H1 (cell line): ENCODE measurements at regions not wholly inside any gene's neighbourhood (a gene's known extent, or its start where the extent isn't known, plus 50 kb on each side); places are given as distances from the start of the nearest gene placed in this dataset.

Experiments used
- KDM5A ChIP-seq: fragments of 200-600 bp; IDR thresholded peaks from 2 replicates; pipeline ENCODE4 v1.7.1; 2012; ENCODE audit warnings: mild to moderate bottlenecking, low read length, inconsistent platforms, mixed read lengths
- SP1 ChIP-seq: IDR thresholded peaks from 2 replicates; pipeline ENCODE4 v1.6.1; 2011; ENCODE audit warnings: low read depth, low read length
- TBP ChIP-seq: IDR thresholded peaks from 2 replicates; pipeline ENCODE4 v1.6.1; 2011; ENCODE audit warnings: low read depth, low read length, improper control_type of control experiment
- TCF12 ChIP-seq: IDR thresholded peaks from 2 replicates; pipeline ENCODE4 v1.6.1; 2011; ENCODE audit warnings: low read depth, mild to moderate bottlenecking, low read length
- TF ChIP-seq, protein P1 (sequence below): IDR thresholded peaks from 2 replicates; pipeline ENCODE4 v1.6.1; 2012; ENCODE audit warnings: low read length, inconsistent platforms
- TF ChIP-seq, protein P2 (sequence below): IDR thresholded peaks from 2 replicates; pipeline ENCODE4 v1.6.1; 2012; ENCODE audit warnings: inconsistent platforms

GRCh38 chr7:49660170-49660783 lies 113.2 kb upstream of the VWC2 start (continued):
- TF ChIP-seq, protein P1, sequence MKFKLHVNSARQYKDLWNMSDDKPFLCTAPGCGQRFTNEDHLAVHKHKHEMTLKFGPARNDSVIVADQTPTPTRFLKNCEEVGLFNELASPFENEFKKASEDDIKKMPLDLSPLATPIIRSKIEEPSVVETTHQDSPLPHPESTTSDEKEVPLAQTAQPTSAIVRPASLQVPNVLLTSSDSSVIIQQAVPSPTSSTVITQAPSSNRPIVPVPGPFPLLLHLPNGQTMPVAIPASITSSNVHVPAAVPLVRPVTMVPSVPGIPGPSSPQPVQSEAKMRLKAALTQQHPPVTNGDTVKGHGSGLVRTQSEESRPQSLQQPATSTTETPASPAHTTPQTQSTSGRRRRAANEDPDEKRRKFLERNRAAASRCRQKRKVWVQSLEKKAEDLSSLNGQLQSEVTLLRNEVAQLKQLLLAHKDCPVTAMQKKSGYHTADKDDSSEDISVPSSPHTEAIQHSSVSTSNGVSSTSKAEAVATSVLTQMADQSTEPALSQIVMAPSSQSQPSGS: no peak
- TF ChIP-seq SP1: no peak
- no peak for TF ChIP-seq TCF12
- TF ChIP-seq, protein P2, sequence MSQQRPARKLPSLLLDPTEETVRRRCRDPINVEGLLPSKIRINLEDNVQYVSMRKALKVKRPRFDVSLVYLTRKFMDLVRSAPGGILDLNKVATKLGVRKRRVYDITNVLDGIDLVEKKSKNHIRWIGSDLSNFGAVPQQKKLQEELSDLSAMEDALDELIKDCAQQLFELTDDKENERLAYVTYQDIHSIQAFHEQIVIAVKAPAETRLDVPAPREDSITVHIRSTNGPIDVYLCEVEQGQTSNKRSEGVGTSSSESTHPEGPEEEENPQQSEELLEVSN: no peak
- TF ChIP-seq TBP: no peak
- TF ChIP-seq KDM5A: no peak
